UCSD-AML1 (cell line): ENCODE measurements at regions not wholly inside any gene's neighbourhood (a gene's known extent, or its start where the extent isn't known, plus 50 kb on each side); places are given as distances from the start of the nearest gene placed in this dataset.
"Not testable (repeated sequence)": the region's sequence is repeated elsewhere in the genome, so short reads cannot be mapped to it uniquely, and the experiment has no call there.

ENCODE experiments used
- DNase-seq: peaks from one replicate; lab custom pipeline; 2025; ENCODE audit not compliant: unreplicated experiment; lab: John Stamatoyannopoulos, UW

DNA sequence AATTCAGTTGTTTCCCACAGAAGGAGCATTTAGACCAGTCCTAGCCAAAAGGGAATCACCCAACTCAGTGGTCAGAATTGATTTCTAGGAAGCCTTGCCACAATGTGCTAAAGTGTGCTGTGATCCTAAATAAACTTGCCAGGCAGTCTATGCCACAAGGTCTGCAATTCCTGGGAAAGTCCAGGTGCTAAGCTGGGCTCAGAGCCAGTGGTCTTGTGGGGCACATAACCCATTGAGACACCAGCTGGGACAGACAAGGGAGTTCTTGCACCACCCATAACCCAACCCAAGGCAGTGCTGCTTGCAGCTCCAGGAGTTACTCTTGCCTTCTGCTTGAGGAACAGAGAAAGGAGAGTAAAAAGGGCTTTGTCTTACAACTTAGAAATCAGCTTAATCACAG is 489.5 kb upstream of the SPRY2 start:
- DNase-seq, result no peak

DNA sequence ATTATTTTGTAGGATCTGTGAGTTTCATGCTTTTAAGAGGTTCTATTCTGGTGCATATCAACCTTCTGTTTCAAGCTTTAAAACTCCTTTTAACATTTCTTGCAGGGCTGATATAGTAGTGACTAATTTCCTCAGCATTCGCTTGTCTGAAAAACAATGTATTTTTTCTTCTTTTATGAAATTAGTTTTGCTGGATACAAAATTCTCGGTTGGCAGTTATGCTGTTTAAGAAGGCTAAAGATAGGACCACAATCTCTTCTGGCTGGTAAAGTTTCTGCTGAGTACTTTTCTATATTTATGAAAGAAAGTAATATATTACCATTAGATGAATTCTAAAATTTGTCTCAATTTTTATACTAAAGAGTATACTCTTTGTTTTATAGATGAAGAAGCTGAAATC is 487.8 kb upstream of the SPRY2 start:
- DNase-seq, result no peak

DNA sequence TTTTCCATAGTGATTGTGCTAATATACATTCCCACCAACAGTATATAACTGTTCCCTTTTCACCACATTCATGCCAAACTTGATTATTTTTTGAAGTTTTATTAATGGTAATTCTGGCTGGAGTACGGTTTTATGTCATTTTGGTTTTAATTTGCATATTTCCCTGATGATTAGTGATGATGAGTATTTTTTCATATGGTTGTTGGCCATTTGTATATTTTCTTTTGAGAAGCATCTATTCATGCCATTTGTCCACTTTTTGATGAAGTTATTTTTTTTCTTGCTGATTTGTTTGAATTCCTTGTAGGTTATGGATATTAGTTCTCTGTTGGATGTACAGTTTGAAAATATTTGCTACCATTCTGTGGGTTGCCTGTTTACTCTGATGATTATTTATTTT is 484.4 kb upstream of the SPRY2 start:
- DNase-seq, result no peak

DNA sequence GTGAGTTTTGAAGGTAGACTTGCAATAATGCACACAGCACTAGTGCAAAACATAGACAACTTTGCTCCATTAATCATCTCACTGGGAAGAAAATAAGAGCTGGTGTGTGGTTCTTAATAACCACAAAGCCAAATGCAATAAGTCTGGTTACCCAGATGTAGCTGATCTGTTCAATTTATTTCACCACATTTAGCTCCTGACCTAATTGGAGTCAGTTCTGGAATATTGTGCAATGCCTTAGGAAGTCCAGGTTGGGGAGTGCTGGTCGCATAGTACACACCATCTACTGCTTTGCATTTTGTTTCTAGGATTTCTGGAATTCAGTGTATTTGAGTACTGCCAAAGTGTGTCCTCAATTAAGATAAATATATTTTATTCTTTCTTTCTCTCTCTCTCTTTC is 483.3 kb upstream of the SPRY2 start:
- DNase-seq, result no peak

DNA sequence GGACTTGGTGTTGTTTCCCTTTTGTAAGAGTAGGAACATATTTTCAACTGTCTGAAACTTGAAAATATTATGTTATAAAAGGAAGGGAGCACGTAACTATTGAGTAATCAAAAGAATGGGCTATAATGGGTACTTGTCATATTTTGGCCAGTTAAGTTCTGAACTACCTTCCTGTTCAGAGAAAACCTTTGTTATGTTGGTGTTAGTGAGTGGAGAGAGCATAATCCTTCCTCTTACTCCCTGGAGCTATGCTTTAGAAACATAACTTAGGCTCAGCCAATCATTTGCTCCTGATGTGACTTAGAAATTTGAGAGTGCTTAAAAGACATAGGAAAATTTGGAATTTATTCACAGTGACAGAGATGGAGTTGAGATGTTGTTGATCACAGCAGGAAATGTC is 482.5 kb upstream of the SPRY2 start:
- no peak for DNase-seq

DNA sequence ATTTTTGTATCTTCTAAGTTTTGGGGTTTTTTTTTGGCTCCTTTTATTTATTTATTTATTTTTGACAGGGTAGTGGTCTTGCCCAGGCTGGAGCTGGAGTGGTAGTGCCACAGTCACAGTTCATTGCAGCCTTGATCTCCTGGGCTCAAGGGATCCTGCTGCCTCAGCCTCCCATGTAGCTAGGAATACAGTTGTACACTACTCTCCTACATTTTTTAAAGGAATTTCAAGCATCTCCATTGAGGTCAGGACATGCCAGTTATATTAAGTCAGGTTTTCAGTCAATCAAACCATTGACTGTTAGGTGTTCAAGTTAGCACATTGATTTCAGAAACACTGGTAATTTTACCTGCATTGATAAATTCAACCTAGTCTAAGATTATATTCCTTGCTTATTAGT is 480.5 kb upstream of the SPRY2 start:
- no peak for DNase-seq

DNA sequence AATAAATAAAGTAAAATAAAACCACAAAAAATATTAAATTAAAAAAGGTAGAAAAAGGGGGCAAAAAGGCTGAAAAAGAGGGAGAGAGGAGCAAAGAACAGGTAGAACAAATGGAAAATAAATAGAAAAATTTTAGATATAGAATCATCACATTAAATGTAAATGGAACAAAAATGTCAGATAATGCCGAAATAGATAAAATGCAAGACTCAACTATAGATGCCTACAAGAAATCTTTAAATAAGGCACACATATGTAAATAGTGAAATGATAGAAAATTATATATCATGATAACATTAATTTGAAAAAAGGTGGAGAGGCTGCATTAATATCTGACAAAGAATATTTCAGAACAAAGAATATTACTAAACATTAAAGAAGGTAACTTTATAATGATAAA is 477.1 kb upstream of the SPRY2 start:
- no peak for DNase-seq

DNA sequence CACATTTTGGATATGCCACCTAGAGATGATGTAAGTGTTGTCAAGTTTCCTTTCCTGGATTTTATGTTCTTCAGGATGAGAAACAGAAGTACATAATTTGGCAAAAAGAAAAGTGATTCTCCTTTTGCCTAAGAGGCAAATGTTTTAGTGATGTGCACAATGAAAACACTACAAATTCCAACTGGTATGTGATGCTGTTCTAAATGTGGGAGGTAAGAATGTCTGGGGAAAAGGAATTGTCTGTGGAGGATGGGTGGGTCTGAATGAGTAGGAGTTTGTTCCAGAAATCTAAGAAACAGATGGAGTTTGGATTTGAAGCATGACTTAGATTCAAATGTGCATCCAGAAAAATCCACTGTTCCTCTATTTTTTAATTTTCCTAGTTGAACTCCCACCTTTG is 473.6 kb upstream of the SPRY2 start:
- DNase-seq, result no peak

DNA sequence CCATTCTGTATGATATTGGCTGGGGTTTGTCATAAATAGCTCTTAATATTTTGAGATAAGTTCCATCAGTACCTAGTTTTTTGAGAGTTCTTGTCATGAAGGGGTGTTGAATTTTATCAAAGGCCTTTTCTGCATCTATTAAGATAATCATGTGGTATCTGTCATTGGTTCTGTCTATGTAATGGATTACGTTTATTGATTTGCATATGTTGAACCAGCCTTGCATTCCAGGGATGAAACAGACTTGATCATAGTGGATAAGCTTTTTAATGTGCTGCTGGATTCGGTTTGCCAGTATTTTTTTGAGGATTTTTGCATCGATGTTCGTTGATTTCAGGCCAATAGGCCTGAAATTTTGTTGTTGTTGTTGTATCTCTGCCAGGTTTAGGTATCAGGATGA is 469.4 kb upstream of the SPRY2 start:
- DNase-seq, result not testable (repeated sequence)

DNA sequence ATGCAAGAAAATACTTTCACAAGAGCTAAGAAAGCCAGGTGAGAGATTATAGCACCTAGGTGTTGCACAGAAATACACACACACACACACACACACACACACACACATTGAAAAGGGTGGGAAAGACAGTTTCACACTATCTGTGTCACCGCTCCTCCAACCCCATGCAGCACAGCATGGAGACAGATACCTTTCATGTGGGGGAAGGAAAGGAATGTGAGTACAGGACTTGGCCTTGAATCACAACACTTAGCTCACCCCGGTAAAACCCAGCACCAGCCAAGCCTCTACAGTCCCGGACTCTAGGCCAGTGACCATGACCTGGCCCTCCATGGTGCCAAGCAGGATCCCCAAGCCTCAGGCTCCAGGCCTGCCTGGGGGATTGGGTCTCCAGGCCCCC is 462.0 kb upstream of the SPRY2 start:
- no peak for DNase-seq

DNA sequence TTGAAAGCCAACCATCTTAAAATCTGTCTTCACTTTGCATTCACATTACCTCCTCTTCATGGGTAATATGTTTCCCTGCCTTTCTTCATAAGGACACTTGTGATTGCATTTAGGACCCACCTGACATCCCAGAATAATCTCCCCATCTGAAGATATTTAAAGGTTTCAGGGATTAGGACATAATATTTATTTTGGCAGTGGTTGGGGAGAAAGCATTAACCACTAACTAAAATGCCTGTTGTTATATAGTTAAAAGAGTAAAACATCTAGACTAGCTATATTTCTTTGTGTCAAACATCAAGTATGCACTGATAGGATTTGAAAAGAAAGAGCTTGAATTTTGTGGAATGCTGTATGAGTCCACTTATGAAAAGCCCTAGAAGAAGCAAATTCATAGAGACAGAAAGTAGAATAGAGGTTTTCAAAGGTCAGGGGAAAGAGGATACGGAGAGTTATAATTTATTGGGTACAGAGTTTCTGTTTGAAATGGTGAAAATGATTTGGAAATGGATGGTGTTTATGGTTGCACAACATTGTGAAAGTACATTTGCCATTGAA is 457.7 kb upstream of the SPRY2 start:
- no peak for DNase-seq

DNA sequence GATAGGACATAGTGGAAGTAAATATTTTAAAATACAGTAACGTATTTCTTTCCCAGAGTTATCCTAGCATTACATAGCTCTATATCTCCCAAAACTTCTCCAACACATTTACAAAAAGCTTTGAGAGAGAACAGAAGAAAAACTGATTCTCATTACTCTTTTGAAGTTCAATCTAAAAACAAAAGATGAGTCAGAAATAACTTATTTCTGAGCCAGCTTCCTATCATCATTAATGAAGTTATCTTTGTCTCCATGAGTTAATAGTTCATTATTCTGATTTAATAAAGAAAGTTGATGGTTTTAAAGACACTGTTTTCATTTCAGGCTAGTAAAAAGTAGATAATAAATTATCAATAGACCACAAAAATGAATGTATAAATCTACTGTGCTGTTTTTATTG is 446.7 kb upstream of the SPRY2 start:
- DNase-seq, result no peak

DNA sequence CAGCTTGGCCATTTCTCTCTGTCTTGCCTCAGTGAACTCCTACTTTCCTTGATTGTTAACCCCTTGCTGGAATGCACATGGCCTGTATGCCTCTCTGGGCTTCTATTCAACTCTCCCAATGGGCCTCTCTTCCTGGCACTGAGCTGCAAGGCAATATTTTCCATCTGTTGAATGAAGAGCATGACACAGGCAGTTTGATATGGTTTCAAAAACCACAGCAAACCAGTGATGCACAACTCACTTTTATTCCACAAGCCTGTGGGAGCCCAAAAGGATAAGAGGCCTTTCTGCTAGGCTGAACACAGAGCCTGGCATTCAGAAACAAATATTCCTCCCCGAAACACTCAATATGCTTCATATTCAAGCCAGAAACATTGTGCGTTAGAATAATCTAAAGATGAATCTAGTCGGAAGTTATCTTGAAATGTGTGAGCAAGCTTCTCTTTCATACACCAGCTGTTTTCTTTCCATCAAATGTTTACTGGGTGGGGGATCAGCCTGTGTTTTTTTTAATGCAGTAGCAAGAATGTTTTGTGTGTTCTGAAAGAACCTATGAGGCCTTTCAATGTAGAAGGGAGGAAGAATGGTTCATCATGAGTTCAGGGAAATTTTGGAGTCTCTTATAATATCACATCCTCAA is 443.1 kb upstream of the SPRY2 start:
- no peak for DNase-seq

DNA sequence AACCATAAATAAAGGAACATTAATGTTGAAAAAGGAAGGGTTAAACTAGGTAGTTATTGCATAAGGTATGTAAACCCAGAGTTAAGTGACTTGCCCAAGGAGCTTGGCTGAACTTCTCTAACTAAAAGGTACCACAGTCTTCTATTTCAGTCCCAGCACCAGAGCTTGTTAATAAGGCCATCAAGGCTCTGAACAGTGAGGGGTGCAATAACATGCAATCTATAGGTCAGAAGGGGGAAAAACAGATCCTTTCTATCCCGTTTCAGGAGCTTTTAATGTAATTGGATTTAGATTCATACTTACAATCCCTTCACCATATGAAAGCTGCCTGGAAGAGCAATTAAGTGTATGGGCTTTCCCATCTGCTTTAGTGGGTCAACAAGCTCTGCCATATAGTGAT is 441.5 kb upstream of the SPRY2 start:
- no peak for DNase-seq

DNA sequence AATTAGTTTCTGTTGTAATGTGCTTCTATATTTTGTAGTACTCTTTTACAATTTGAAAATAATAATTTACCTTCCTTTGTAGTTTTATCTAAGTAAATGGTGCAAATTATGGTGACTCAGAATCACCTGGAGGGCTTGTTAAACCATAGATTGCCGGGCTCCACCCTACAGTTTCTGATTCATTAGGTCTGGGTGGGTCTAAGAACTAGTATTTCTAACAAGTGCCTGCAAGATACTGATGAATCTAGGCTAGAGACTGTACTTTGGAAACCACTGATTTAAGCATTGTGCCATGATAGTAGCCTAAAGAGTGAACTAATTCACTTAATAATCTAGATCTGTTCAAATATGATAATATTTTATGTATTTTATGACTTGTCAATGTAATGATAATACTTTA is 437.4 kb upstream of the SPRY2 start:
- no peak for DNase-seq

DNA sequence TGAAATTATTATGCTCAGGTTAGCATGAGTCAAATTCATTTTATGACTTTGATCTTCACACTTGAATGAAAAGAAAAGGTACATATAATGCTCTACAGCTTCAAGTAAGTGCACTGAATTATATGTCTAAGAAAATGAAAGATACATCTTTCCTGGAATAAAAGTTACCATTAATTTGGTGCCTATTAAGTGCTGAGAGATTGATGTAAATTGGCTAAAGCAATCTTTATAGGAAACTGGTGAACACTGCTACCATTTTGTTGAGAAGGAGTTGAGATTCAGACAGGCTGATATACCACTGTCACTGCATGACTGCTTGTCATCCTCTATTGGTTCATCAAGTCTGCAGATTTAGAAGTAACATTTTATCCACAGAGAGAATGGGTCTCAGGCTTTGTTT is 416.8 kb upstream of the SPRY2 start:
- no peak for DNase-seq

DNA sequence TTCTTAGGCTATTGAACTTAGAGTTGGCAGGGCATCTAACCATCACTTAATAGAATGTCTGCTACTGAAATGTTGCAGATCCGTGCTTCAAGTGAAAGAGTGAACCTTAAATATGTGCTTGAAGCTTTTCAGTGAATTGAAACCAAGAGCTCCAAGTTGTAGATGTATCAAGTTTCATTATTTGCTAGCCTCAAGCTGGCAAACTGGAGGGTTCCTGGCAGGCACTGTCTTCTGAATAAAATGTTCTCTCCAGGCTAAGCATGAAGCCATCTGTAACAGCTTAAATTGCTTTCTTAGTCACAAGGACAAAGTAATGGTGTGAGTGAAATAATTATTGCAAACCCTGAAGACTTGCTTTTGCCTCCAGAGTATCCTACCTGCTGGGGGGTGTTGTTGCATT is 415.0 kb upstream of the SPRY2 start:
- no peak for DNase-seq

DNA sequence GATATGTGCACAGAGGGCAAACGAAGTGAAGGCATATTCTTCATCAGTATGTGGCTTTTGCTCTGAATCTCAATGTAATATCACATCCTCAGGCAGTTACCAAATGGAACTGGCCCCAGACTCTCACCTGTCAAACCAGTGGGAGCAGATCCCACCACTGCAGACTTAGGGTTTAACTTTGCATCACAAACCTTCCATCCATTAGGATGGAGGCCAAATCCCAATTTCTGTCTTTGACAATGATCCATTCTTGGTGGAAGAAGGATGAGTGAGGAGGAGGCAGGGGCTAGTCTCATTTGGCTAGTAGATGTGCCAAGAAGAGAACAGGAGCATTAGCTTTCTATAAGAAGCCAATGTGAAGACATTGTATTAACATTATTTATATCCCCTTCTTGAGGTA is 413.5 kb upstream of the SPRY2 start:
- DNase-seq, result no peak

DNA sequence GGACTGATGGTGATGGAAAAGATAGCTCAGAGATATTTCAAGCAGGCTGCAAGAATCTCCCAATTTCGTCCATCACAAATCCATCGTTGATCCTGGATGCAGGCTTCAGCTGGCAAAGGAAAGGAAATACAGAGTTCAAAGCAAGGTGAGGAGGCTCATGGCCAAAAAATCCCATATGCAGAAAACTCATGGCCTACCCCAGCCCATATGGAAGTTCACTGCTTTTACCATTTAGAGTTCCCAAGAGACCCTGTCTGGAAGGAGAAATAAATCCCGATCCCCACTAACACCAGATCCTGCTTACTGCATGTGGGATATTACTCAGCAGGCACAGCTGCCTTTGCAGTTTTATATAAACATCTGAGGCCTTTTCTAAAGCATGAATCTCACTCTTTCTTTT is 412.9 kb upstream of the SPRY2 start:
- no peak for DNase-seq

DNA sequence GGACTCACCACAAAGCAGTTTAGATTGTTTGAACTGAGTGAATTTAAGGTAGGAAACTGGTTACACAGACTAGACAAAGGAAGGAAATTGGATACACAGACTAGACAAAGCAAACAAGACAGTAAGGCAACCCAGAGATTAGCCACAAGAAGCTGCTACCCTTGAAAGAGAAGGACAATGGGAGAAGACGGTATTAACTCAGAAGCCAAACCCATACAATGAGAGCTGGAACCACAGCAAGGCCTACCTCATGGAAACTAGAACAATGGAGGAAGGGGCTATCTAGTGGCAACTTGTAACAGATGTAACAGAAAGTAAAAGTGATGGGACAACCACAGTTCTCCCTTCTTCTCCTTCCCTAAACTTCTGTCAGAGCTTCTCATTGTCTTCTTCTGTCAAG is 410.9 kb upstream of the SPRY2 start:
- no peak for DNase-seq

DNA sequence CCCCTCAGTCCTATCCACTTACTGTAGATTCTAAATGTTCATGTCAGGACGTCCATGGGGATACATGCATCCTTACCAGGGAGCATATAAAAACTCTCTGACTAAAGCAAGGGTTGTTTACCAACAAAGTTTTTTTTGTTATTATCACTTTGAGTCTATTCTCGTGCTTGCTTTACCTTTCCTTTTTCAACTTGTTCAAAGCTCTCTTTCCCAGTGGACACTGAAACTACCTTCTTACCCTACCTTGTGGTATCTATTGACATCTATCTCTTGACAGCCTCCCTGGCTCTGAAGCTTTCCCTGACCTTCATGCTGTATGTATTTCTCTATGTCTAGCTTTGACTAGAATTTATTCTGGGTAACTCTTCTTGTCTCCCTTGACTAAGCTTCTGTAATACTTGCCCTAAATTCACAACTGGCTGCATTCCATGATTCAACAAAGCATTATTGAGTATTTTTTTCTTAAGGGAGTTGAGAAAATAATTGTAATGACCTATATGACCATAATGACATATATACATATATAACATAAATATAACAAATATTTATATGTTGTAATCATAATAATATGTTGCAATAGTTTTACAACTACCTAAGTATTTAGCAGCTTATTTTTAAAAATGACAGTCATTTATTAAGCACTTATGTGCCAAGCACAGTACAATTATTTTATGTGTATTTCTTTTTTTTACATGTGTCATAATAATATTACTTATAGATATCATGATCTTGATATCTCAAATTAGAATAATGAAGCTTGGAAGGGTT is 403.4 kb upstream of the SPRY2 start:
- DNase-seq, result no peak

DNA sequence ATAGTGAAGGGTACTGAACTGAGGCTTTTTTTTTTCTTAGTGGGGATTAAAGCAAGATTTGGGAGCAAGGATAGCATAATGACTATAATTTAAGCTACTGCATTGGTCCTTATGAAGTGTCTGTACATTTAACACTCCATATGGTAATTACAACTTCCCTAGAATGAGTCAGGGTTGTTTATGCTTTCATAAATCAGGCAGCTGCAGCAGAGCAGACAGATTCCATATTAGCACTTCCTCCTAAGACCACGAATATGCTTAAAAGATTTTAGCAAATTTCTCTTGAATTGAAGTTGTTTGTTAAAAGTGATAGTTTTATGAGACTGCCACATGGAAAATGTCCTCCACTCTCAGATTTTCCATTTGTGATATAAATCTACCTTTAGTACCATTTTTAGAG is 401.1 kb upstream of the SPRY2 start:
- DNase-seq, result no peak

DNA sequence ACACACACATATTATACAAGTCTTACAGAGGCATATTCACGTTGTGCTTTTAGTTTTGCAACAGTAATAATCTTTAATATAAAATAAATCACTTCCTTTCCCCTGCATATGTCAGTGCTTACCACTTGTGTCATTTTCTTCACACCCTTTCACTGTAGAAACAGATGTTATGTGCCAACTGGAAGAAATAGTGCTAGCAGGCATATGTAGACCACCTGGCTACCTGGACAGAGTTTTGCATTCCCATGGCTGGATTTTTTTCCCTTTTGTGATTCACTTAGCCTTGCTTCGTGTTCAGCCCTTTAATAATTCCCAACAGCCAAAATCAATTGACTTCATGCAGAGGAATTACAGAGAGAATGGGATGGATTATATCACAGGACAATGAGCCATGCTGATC is 399.1 kb upstream of the SPRY2 start:
- no peak for DNase-seq
